ENCODE measurements at regions not wholly inside any gene's neighbourhood (a gene's known extent, or its start where the extent isn't known, plus 50 kb on each side); places are given as distances from the start of the nearest gene placed in this dataset.
"Not testable (repeated sequence)": the region's sequence is repeated elsewhere in the genome, so short reads cannot be mapped to it uniquely, and the experiment has no call there.

DNA sequence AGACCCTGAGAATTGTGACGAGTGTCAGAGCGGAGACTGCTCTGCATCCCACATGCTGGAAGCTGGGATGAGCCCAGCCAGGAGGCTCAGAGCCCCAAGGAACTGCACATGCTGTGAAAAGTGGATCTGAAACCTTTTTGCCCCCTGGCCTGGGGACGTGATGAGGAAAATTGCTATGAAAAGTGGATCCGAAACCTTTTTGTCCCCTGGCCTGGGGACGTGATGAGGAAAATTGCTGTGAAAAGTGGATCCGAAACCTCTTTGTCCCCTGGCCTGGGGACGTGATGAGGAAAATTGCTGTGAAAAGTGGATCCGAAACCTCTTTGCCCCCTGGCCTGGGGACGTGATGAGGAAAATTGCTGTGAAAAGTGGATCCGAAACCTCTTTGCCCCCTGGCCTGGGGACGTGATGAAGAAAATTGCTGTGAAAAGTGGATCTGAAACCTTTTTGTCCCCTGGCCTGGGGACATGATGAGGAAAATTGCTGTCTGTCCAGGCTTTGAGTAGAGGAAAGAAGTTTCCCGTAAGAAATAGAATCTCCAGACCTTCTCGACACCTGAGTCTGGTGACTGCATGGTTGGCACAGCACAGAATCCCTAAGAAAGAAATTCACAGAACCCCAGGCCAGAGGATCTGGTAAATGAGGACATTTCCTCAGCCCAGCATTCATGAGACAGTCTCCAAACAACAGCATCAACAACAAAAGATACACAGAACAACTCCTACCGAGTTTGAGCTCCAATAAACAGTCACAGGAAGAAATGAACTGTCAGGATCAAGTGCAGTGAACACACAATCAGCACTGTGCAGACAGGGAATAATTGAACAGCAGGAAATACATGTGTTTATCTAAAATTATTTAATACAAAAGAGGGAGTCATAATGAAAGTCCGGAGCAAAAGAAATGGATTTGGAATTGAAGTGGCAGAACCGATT is 188.8 kb downstream of the LAT start:
- H3K4me1 ChIP-seq = peaks cover 0 to 10% (median 4%) of the 10 kb centered on the region in 4 donors
- ATAC-seq (ENCODE audit: low FRiP score in 2 of 2); H3K4me3 ChIP-seq; H3K27me3 ChIP-seq; DNase-seq; H3K36me3 ChIP-seq; H3K9me3 ChIP-seq: not testable (repeated sequence)
- 75 to 82% methylated on average over 16 of the region's 16 CpGs for WGBS, 2 donors
- TF ChIP-seq POLR2AphosphoS5 (IDR thresholded peaks at IDR 0.05) = peak in 1 of 2 donors; percentile 22
- H3K27ac ChIP-seq = peak overlapping the region; percentile 21 to 62 (median 39)

DNA sequence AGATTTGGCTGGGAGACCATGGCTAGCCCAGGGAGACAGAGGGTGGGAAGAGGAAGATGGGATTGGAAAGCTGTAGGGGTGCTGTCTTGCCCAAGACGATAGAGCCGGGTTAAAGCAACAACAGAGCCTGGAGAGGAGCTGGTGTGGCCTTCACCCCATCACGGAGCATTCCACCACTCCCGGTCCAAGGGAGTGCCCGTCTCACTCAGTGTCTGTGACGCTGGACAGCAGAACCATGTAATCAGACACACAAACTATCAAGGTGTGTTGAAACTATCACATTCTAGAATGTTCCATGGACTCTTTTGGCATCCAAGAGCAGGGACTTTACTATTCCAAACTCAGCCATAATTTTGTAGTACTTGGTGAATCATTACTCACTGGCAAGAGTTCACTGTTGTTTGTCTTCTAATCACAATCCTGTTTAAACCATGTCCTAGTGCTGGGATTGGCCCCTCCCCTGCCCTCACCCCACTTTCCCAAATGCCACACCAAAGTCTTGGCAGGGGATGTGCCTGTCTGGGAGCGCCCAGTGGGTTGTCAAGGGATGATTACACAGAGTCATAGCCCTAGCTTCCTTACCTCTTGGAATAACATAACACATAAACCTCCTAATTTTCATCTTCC is 187.4 kb downstream of the LAT start:
- ATAC-seq (ENCODE audit: low FRiP score in 2 of 2) = not testable (repeated sequence)

DNA sequence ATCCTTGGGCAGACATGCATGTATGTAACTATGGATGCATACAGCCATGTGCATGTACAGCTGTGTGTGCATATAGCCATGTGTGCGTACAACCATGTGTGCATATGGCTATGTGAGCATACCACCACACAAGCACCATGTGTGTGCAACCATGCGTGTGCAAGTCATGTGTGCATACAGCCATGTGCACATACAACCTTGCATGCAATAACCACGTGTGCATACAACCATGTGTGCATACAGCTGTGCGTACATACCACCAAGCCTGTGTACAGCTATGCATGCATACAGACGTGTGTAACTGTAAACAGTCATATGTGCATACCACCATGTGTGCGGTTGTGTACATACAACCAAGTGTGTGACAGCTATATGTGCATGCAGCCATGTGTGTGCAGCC is 186.4 kb downstream of the LAT start:
- not testable (repeated sequence) for H3K27ac ChIP-seq; ATAC-seq (ENCODE audit: low FRiP score in 2 of 2); H3K9me3 ChIP-seq; H3K4me1 ChIP-seq; H3K27me3 ChIP-seq; H3K4me3 ChIP-seq; H3K36me3 ChIP-seq; DNase-seq
- 96 to 99% methylated on average over 5 to 6 of the region's 6 CpGs for WGBS, 2 donors

More for the DNA sequence above, 187.4 kb downstream of the LAT start:
- H3K27me3 ChIP-seq, H3K9me3 ChIP-seq, H3K36me3 ChIP-seq, H3K4me1 ChIP-seq, H3K27ac ChIP-seq, H3K4me3 ChIP-seq, DNase-seq: not testable (repeated sequence)
- WGBS, 2 donors = 91 to 94% methylated on average over 7 of the region's 7 CpGs

DNA sequence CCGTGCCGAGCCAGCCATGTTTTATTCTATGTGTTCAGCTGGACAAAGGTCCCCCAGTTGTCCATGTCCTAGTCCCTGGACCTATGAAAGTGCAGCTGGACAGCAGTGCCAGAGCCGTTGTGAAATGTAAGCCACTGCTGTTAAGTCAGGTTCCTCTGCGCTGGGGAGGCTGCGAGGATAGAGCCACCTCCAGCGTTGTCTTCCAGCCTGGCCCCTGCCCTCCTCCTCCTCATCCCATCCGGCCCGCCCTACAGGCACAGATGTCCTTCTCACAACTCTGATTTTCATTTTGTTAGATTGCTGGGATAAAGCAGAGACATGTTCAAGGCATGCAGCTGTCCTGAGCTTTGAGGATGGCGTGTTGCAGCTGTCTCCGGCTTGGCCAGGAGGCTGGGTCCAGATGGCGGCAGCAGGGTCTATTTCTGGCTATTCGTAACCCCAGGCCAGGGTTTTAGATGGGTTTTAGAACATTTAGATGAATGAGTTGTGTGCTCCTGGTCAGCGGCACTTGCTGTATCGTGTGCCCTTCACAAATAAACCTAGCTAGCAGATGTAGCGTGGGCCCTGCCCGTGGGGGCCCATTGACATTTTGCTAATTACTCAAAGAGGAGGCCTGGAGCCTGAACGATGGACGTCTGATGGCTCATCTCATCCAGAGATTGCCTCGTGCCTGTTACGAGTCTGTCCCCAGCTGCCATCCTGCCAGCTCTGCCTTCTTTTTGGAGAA is 185.7 kb downstream of the LAT start:
- not testable (repeated sequence) for H3K4me1 ChIP-seq

DNA sequence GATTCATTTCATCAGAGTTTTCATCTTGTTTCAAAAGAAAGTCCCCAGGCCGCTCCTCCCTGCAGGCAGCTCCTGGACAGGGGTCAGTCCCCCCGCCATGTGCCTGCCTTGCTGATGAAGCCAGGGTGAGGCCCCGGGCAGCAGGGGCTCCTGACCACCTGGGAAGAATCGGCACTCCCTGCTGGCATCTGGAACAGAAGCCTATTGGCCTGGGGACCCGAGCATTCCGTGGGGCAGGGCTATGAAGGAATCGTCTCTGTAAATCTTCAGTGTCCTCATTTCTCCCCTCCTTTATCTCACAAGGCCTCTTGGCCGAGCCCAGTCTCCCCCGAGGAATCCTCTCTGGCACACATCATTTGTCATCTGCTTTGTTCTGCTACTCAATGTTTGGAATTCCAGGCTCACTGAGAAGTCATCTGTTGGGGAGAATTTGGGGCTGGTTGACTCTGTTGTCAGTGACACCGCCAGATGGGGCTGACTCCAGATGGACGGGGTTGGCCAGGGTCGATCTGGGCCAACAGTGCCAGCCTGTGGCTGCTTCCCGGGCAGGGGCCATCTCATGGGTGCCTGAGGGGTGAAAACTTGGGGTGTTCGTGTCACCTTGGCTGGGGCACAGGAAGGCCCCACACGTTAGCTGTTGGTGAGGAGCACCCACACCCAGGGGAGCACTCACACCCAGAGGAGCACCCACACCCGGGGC is 184.6 kb downstream of the LAT start:
- H3K4me3 ChIP-seq, H3K9me3 ChIP-seq, DNase-seq, H3K36me3 ChIP-seq, H3K27me3 ChIP-seq, H3K4me1 ChIP-seq: not testable (repeated sequence)
- 75 to 79% methylated on average over 4 to 16 of the region's 16 CpGs for WGBS, 2 donors
- H3K27ac ChIP-seq = peak overlapping the region in 1 of 4 donors; percentile 52
- peak; percentile 42 to 50 for ATAC-seq (ENCODE audit: low FRiP score in 2 of 2)

More for the DNA sequence above, 185.7 kb downstream of the LAT start:
- ATAC-seq (ENCODE audit: low FRiP score in 2 of 2); H3K4me3 ChIP-seq; H3K27me3 ChIP-seq; DNase-seq; H3K9me3 ChIP-seq; H3K36me3 ChIP-seq: not testable (repeated sequence)
- peak in 1 of 2 donors; percentile 15 for TF ChIP-seq POLR2AphosphoS5 (IDR thresholded peaks at IDR 0.05)
- peak overlapping the region in 1 of 4 donors; percentile 52 for H3K27ac ChIP-seq
- 75 to 88% methylated on average over 16 to 20 of the region's 20 CpGs for WGBS, 2 donors

DNA sequence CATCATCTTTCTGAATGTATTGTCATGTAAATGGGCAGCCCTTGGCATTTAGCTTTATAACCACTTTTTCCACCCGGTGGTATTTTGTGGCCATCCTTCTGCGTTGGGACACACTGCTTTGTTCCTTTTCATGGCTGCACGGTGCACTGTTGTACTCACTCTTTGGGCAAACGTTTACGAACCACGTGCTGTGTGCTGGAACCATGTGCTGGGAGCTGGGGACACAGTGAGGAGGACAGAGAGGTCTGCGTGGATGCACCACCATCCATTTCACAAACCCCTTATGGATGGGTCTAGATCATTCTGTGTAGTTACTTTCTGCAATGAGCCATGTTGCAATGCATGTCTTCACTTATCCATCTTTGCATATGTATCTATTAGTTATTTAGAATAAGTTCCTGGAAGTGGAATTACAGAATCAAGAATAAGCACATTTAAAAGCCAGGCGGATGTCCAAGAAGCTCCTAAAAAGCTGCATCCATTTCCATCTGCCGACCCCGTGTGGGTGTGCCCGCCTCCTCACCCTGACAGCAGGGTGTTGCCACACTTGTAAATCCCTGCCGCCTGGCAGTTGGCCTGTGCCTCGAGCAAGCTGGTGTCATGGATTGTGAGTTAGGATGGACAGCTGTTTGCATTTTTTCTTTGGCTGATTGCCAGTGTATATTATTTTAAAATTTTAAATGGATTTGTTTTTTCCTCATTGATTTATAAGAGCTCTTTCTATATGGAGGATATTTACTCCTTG is 183.8 kb downstream of the LAT start:
- H3K27ac ChIP-seq; H3K27me3 ChIP-seq; H3K4me1 ChIP-seq; DNase-seq; H3K36me3 ChIP-seq; ATAC-seq (ENCODE audit: low FRiP score in 2 of 2); H3K4me3 ChIP-seq; H3K9me3 ChIP-seq: not testable (repeated sequence)
- WGBS, 2 donors = 77 to 87% methylated on average over 13 of the region's 13 CpGs

DNA sequence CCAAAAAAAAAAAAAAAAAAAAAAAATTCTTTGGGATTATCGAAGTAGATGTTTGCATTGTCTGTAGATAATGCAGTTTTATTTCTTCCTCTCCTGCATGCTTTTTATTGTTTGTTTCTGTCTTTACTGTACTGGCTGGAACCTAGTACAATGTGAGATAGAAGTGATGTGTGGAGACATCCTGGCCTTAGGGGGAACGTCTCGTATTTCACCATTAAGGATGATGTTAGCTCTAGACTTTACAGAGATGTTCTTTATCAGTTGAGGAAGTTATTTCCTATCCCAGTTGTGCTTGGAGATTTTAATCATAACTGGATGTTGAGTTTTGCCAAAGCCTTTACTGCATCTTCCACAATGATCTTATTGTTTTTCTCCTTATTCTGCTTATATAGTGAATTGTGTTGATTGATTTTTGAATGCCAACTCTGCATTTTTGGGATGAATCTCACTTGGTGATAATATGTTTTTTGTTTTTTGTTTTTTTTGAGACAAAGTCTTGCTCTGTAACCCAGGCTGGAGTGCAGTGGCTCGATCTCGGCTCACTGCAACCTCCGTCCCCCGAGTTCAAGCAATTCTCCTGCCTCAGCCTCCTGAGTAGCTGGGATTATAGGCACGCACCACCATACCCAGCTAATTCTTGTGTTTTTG is 179.7 kb downstream of the LAT start:
- not testable (repeated sequence) for ATAC-seq (ENCODE audit: low FRiP score in 2 of 2); H3K4me1 ChIP-seq; H3K4me3 ChIP-seq; DNase-seq; H3K9me3 ChIP-seq; H3K36me3 ChIP-seq; H3K27ac ChIP-seq; H3K27me3 ChIP-seq
- 86 to 95% methylated on average over 5 to 8 of the region's 8 CpGs for whole genome bisulfite sequencing, 2 donors

DNA sequence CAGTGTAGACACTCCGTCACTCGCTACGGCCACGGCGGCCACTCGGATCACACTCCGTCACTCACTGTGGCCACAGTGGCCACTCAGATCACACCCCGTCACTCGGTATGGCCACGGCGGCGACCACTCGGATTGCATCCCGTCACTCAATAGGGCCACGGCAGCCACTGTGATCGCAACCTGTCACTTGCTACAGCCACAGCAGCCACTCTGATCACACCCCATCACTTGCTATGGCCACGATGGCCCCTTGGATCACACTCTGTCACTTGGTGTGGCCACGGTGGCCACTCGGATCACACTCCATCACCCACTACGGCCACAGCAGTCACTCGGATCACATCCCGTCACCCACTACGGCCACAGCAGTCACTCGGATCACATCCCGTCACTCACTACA is 175.3 kb downstream of the LAT start:
- not testable (repeated sequence) for H3K9me3 ChIP-seq; ATAC-seq (ENCODE audit: low FRiP score in 2 of 2); H3K27me3 ChIP-seq; H3K36me3 ChIP-seq; DNase-seq; H3K27ac ChIP-seq; H3K4me3 ChIP-seq
- WGBS, 2 donors = 93 to 95% methylated on average over 25 of the region's 25 CpGs
- peaks cover 0 to 13% (median 4%) of the 10 kb centered on the region in 4 donors for H3K4me1 ChIP-seq

DNA sequence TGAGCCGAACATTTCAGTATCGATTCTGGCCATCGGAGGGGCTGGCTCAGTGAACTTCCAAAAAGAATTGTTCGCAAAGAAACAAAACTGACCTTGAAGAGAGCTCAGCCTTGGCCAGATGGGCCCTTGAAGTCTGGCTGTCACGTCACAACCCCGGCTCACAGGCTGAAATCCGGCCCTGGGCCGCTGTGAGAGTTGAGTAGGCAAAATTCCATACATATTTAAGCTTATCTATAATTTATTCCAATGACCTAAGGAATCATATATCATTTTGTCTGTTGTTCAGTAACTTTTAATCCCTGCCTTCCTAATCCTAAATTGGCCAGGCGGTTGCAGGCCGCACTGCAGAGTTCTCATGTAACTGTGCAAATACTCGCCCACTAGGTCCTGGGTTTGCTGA is 174.8 kb downstream of the LAT start:
- not testable (repeated sequence) for DNase-seq; H3K4me3 ChIP-seq; H3K36me3 ChIP-seq; H3K9me3 ChIP-seq; H3K27ac ChIP-seq; ATAC-seq (ENCODE audit: low FRiP score in 2 of 2); H3K27me3 ChIP-seq
- WGBS, 2 donors = 86 to 89% methylated on average over 11 of the region's 11 CpGs
- H3K4me1 ChIP-seq = peaks cover 0 to 17% (median 4%) of the 10 kb centered on the region in 4 donors
